ENCODE measurements at regions not wholly inside any gene's neighbourhood (a gene's known extent, or its start where the extent isn't known, plus 50 kb on each side); places are given as distances from the start of the nearest gene placed in this dataset.

DNA sequence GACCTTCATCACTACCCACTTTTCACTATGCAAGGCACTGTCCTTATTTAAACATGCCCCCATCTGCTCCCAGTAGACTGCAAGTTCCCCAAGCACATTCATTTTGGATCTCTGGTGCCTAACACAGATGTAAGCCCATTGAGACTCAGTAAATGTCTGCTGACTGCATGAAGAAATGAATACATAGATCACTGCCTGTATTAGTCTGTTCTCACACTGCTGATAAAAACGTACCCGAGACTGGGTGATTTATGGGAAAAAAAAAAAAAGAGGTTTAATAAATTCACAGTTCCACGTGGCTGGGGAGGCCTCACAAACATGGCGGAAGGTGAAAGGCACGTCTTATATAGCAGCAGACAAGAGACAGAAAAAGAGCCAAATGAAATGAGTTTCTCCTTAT, 204.9 kb downstream of the ATG4C start:
- DNase-seq (ENCODE audit: low spot score), result no peak

- DNase-seq (ENCODE audit: low spot score), result no peak
Observed at GRCh38 chr1:62989497-62989896, 205.6 kb downstream of the ATG4C start.

- no peak for DNase-seq (ENCODE audit: low spot score)
Observed at GRCh38 chr1:62991152-62991551, 207.2 kb downstream of the ATG4C start.

- DNase-seq (ENCODE audit: low spot score), result no peak
Observed at GRCh38 chr1:62993844-62994243, 209.9 kb downstream of the ATG4C start.

DNA sequence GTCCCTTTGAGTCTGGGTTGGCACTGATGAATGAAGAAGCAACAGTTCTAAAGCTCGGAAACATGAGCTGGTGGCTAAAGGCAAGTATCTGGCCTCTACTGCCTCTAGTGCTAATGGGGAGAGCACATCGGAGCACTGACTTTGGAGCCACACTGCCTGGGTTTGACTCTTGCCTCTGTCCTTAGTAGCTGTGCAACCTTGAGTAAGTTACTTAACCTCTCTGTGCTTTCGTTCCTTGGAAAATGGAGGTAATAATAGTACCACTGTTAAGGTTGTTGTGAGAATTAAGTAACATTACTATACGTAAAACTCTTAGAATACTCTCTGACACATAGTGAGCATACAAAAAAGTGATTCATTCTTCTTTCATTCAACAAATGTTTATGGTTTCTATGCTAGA, 211.2 kb downstream of the ATG4C start:
- no peak for DNase-seq (ENCODE audit: low spot score)

DNA sequence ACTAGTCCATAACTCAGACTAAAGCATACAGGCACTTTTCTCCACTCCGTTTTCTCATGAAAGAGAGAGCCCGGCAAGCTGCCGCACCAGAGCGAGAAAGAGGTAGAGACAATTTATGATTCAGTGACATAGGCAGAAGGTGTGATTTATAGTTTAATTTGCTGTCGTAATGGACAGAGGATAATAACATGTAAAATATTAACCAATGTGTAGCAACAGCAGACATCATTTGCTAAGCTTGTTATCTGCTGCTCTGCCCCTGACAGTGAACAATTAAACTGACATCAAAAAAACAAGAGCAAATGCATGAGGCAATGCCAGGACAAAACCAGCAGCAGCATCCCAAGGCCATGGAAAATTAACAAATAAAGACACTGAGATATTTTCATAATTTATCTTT, 214.0 kb downstream of the ATG4C start:
- no peak for DNase-seq (ENCODE audit: low spot score)

DNA sequence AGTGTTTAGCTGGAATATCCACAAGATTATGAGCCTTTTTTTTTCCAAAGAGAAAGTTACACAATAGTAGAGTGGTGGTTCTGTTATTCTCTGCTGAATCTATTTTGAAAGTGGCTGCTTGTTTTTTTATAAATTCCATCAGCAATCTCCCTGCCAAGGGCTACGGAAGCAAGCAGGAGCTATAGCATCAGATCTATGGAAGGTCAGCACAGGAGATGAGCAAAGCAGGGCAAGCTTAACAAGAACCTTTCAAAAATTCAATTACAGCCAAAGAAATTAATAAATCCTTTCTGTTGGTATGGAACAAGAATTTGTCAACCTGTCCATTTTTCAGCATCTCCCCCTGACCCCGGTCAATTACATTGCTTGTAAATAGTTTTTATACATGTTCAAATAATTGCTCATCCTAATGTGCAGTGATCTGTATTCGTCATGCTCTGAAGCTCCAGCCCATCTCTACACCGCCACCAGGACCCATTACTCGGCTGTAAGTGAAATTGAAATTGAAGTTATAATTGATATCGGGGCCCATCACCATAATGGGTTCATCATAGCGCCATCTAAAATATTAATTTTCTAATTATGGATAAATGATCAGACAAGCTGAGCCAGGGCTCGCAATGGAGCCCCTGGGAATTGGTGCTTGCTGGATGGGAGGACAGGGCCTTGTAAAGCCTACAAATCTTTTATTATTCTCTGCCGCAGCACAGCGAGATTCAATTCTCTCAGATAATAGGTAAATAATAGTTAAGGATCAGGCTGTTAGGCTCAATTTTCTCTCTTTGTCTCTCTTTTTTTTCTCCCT, 215.1 kb downstream of the ATG4C start:
- DNase-seq (ENCODE audit: low spot score), result no peak

DNA sequence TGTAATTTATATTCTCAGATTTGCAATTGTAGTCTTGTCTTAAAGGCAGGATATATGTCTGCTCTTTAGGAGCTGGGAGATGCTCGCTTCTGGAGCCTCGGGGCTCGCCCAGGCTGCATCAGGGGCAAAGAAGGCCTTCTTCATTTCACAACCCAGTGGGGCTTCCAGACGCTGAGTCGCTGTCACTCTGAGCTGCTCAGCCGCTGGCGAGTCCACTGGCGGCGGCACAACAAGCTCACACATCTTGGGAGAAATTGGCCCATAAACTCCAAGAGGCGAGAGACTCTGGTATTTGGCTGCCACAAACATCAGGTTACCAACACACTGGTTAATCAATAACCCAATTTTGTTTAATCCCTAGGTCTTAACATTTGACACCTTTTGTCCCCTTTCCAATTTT, 216.6 kb downstream of the ATG4C start:
- DNase-seq (ENCODE audit: low spot score), result no peak

- no peak for DNase-seq (ENCODE audit: low spot score)
Observed at GRCh38 chr1:63004868-63005267, 220.9 kb downstream of the ATG4C start.

DNA sequence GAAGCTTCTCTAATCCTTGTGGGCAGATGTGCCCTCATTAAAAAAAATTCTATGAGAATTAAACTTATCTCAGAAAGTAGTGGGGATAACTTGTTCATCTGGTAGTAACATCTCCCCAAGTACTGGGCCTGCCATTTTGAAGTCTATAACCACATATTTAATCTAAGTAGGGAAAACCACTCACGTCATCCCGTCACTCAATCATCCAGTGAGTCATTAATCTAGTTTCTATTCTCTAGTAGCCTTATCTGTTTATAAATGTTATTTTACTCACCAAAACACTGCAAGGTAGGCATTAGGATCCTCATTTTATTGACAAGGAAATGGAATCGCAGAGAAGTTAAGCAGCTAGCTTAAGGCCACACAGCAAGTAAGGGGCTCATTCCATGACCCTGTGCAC, 221.9 kb downstream of the ATG4C start:
- DNase-seq (ENCODE audit: low spot score), result no peak

GRCh38 chr1:63009421-63009820, 225.5 kb downstream of the ATG4C start:
- no peak for DNase-seq (ENCODE audit: low spot score)

- no peak for DNase-seq (ENCODE audit: low spot score)
Observed at GRCh38 chr1:63010913-63011660, 227.2 kb downstream of the ATG4C start.

- DNase-seq (ENCODE audit: low spot score), result no peak
Observed at GRCh38 chr1:63012339-63012738, 228.4 kb downstream of the ATG4C start.

GRCh38 chr1:63014267-63014666, 230.3 kb downstream of the ATG4C start:
- no peak for DNase-seq (ENCODE audit: low spot score)

- DNase-seq (ENCODE audit: low spot score), result no peak
Observed at GRCh38 chr1:63022319-63022718, 238.4 kb downstream of the ATG4C start.

GRCh38 chr1:63023171-63023570, 239.2 kb downstream of the ATG4C start:
- DNase-seq (ENCODE audit: low spot score), result no peak

GRCh38 chr1:63023637-63024036, 239.7 kb downstream of the ATG4C start:
- no peak for DNase-seq (ENCODE audit: low spot score)

DNA sequence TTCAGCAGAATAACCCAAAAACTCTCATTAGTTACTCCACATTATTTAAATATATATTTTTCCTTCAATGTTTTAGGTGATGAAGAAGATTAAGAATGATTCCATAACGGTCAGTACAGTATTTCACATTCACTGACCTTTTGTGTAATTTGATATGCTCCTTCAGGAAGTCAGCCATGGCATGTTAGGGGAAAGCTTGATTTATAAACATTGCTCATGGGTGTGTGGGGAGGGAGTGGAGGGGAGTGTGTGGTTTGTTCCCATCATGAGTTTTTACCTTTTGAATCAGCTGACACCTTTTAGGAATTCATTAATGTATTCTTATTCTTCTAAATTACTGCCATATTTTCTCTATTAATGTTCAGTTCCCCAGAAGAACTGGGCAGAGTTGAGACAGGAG, 240.2 kb downstream of the ATG4C start:
- DNase-seq (ENCODE audit: low spot score), result no peak

- DNase-seq (ENCODE audit: low spot score), result no peak
Observed at GRCh38 chr1:63027176-63027575, 243.2 kb downstream of the ATG4C start.

- DNase-seq (ENCODE audit: low spot score), result no peak
Observed at GRCh38 chr1:63032171-63032570, 248.2 kb downstream of the ATG4C start.

GRCh38 chr1:63033211-63033610, 249.3 kb downstream of the ATG4C start:
- no peak for DNase-seq (ENCODE audit: low spot score)

DNA sequence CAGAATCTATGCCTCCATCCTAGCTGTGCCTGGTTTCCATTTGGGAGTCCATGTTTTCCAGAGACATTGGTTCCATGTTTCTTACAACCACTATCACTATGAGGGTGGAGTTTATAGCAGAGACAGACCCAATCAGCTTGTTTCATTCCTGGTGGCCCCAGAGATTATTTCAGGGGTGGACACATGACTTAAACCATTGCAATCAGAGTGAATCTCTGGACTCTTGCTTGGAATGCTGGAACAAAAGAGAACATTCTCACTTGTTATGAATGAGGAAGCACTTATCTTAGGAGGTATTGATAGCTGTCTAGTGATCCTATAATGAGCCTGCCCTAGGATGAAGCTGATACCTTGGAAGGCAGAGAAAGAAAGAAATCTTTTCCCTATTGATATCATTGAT, 250.3 kb downstream of the ATG4C start:
- DNase-seq (ENCODE audit: low spot score), result no peak

- no peak for DNase-seq (ENCODE audit: low spot score)
Observed at GRCh38 chr1:63038586-63038985, 254.7 kb downstream of the ATG4C start.

- no peak for DNase-seq (ENCODE audit: low spot score)
Observed at GRCh38 chr1:63041660-63042059, 257.7 kb downstream of the ATG4C start.
